ENCODE measurements at regions not wholly inside any gene's neighbourhood (a gene's known extent, or its start where the extent isn't known, plus 50 kb on each side); places are given as distances from the start of the nearest gene placed in this dataset.

DNA sequence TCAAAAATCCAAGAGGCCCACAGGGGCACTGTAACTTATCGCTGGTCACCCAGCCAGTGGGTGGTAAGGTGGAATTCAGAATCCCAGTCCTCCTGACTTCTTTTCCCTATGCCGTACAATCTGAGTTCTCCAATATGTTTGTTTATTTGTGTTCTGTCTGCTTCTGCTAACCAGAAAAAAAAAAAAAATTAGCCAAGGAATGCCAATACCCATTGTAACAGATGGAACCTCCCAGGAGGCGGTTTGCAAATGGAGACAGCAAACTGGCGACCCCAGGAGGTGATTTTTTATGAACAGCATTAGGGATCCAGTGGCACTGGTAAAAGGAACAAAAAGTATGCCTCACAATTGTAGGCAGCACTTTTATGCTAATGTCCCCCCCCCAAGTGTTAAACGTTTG, 189.0 kb upstream of the FGGY start:
- no peak overlapping the region for H3K4me3 ChIP-seq (ENCODE audit: low read depth, low read length)
- ChIA-PET CTCF (interaction anchor here (0.9 kb wide), 1 partner anchor 10 kb away, joined by 3 read pairs; no protein-coding TSS in a partner anchor), POLR2A (no interaction called here)
- no peak for TF ChIP-seq CTCF (IDR thresholded peaks at IDR 0.05; ENCODE audit: insufficient read depth, low read length, missing control alignments)
- no peak for DNase-seq (ENCODE audit: low read depth, low spot score)

GRCh38 chr1:59108481-59109317, 188.2 kb upstream of the FGGY start:
- DNase-seq (ENCODE audit: low read depth, low spot score), result no peak
- ChIA-PET POLR2A (no interaction called here), CTCF (interaction anchor here (0.9 to 1.0 kb wide), 2 partner anchors 11 to 20 kb away, joined by 3 to 4 read pairs; no protein-coding TSS in a partner anchor)
- H3K4me3 ChIP-seq (ENCODE audit: low read depth, low read length), result no peak overlapping the region
- no peak for TF ChIP-seq CTCF (IDR thresholded peaks at IDR 0.05; ENCODE audit: insufficient read depth, low read length, missing control alignments)

DNA sequence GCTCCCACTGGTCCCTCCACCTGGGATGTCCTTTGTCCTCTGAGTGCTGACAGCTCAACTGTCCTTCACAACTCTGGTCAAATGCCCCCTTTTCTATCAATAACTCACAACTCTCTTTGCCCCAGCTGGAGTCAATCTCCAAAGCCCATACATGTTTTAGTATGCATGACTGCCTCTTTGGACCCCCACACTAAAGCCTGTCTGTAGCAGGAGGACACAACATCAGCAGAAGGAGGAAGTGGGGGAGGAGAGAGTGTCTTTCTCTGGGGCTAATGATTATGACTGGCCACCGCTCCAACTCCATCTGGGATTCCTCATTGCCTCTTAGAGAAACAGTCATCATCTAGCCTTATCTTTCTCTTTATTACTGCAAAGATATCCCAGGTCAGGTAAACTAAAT, 186.6 kb upstream of the FGGY start:
- TF ChIP-seq CTCF (IDR thresholded peaks at IDR 0.05; ENCODE audit: insufficient read depth, low read length, missing control alignments), result no peak
- CTCF ChIA-PET, result no interaction called here
- no peak for DNase-seq (ENCODE audit: low read depth, low spot score)
- H3K4me3 ChIP-seq (ENCODE audit: low read depth, low read length), result no peak overlapping the region
- POLR2A ChIA-PET, result no interaction called here

- H3K4me3 ChIP-seq (ENCODE audit: low read depth, low read length), result no peak overlapping the region
- CTCF ChIA-PET, result interaction anchor here (0.9 kb wide), 1 partner anchor 10 kb away, joined by 3 read pairs; no protein-coding TSS in a partner anchor
- TF ChIP-seq CTCF (IDR thresholded peaks at IDR 0.05; ENCODE audit: insufficient read depth, low read length, missing control alignments), result no peak
- no peak for DNase-seq (ENCODE audit: low read depth, low spot score)
- POLR2A ChIA-PET, result interaction anchor here (0.6 kb wide), 1 partner anchor 8 kb away, joined by 3 read pairs; no protein-coding TSS in a partner anchor
Observed at GRCh38 chr1:59113876-59114457, 182.9 kb upstream of the FGGY start.

DNA sequence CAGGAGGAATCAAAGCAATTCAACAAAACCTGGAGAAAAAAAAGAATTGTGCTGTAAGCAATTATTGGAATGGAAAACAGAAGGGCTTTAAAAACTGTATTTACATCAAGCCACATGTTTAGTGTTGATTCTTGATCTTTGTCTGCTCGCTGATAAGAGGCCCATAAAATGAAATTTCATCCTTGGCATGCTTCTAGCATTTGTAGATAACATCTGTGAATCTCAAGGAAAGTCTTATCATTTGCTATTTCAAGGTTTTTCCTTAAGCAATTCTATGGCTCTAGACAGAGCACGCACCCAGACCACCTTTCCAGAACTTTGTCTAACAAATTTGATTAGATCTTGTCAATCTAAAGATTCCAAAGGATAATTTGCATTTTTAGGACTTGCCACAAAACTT, 181.0 kb upstream of the FGGY start:
- DNase-seq (ENCODE audit: low read depth, low spot score), result no peak
- H3K4me3 ChIP-seq (ENCODE audit: low read depth, low read length), result no peak overlapping the region
- no peak for TF ChIP-seq CTCF (IDR thresholded peaks at IDR 0.05; ENCODE audit: insufficient read depth, low read length, missing control alignments)
- ChIA-PET POLR2A (no interaction called here), CTCF (no interaction called here)

DNA sequence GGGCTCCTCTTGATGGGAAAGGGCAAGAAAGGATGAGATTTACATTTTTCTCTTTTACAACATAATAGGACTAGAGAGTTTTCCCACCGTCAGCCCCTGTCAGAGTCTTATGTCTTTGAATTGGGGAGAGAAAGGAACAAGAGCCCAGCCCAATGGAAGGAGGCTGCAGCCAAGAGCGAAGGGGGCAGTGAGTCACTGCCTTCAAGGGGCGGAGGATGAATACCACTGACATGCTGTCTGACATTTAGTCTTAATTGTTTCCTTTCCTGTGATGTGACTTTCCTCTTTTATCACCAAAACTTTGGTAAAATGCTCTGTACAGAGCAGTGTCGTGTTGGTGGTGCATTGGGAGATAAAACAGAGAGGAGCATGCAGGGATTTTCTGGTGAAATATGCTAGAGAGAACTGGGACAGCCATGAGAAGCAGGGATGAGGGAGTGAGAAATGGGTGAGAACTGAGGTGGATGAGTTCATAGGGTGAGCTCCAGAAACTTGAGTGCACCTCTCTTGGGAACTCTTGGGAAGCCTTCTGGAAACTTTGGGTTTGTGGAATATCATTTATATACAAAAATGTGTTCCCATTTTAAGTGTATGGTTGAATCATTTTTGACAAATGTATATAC, 179.9 kb upstream of the FGGY start:
- ChIA-PET POLR2A (no interaction called here), CTCF (no interaction called here)
- no peak for DNase-seq (ENCODE audit: low read depth, low spot score)
- no peak for TF ChIP-seq CTCF (IDR thresholded peaks at IDR 0.05; ENCODE audit: insufficient read depth, low read length, missing control alignments)
- no peak overlapping the region for H3K4me3 ChIP-seq (ENCODE audit: low read depth, low read length)
